K562 (cell line): ENCODE measurements at regions not wholly inside any gene's neighbourhood (a gene's known extent, or its start where the extent isn't known, plus 50 kb on each side); places are given as distances from the start of the nearest gene placed in this dataset.

Experiments used
- BDP1 ChIP-seq: IDR thresholded peaks from 3 replicates; pipeline ENCODE4 v1.6.1; 2011; ENCODE audit not compliant: insufficient read length, insufficient read depth
- FOXK2 ChIP-seq, 2 experiments: fragments of 450-650 bp; IDR thresholded peaks in 1 of 2; conservative IDR thresholded peaks in 1 of 2; 2 replicates each; pipeline ENCODE4 v1.6.1; 2016; ENCODE audit warnings: low read depth in 2 of 2, mild to moderate bottlenecking in 1 of 2
- MAFG ChIP-seq: fragments of 450-650 bp; conservative IDR thresholded peaks from 2 replicates; pipeline ENCODE4 v1.6.1; 2016; ENCODE audit warnings: missing genetic modification characterization, missing compliant biosample characterization
- SLC30A9 ChIP-seq: fragments of 250-450 bp; sonication (Bioruptor Pico); IDR thresholded peaks from 2 replicates; pipeline ENCODE4 v1.8.0; 2022; ENCODE audit warnings: mild to moderate bottlenecking, moderate library complexity
- SRSF9 ChIP-seq: fragments of 200-400 bp; formaldehyde crosslinking; IDR thresholded peaks from 2 replicates; pipeline ENCODE4 v1.6.1; 2017; ENCODE audit warnings: low read depth, low read length, borderline replicate concordance
- ZNF217 ChIP-seq: sonication (generic); formaldehyde crosslinking; IDR thresholded peaks from 2 replicates; pipeline ENCODE4 v1.8.0; 2022; ENCODE audit warnings: mild to moderate bottlenecking, missing genetic modification reagents
- TF ChIP-seq, protein P1 (sequence below), 2 experiments: fragments of 450-650 bp in 1 of 2; IDR thresholded peaks; 2 replicates each; pipeline ENCODE4 v1.6.1; 2011 to 2017; ENCODE audit warnings: low read depth in 2 of 2, antibody characterized with exemption in 1 of 2, borderline replicate concordance in 1 of 2, low read length in 1 of 2, mild to moderate bottlenecking in 1 of 2, mixed read lengths in 1 of 2; ENCODE audit not compliant: control insufficient read depth in 1 of 2
- TF ChIP-seq, protein P2 (sequence below), 3 experiments: fragments of 200-800 bp in 1 of 3; fragments of 250-450 bp in 1 of 3; fragments of 450-650 bp in 1 of 3; sonication (Bioruptor Pico) in 1 of 3; sonication (Bioruptor generic) in 1 of 3; formaldehyde crosslinking in 1 of 3; IDR thresholded peaks; 2 replicates each; pipeline versions ENCODE4 v1.6.1 to v1.8.0; 2016 to 2022; ENCODE audit warnings: mild to moderate bottlenecking in 2 of 3, missing genetic modification characterization in 2 of 3, missing compliant biosample characterization in 1 of 3, moderate library complexity in 1 of 3
- TF ChIP-seq, protein P3 (sequence below): fragments of 450-650 bp; IDR thresholded peaks from 2 replicates; pipeline ENCODE4 v1.6.1; 2016
- TF ChIP-seq, protein P4 (sequence below): fragments of 250-450 bp; sonication (Bioruptor Pico); IDR thresholded peaks from 2 replicates; pipeline ENCODE4 v1.8.0; 2022; ENCODE audit warnings: moderate library complexity, mild to moderate bottlenecking, inconsistent platforms
- TF ChIP-seq, protein P5 (sequence below), 2 experiments: fragments of 450-650 bp; IDR thresholded peaks; 2 replicates each; pipeline ENCODE4 v1.6.1; 2016
- TF ChIP-seq, protein P6 (sequence below): sonication (generic); formaldehyde crosslinking; IDR thresholded peaks from 2 replicates; pipeline ENCODE4 v1.8.0; 2022; ENCODE audit warnings: missing genetic modification reagents, mild to moderate bottlenecking, borderline replicate concordance

DNA sequence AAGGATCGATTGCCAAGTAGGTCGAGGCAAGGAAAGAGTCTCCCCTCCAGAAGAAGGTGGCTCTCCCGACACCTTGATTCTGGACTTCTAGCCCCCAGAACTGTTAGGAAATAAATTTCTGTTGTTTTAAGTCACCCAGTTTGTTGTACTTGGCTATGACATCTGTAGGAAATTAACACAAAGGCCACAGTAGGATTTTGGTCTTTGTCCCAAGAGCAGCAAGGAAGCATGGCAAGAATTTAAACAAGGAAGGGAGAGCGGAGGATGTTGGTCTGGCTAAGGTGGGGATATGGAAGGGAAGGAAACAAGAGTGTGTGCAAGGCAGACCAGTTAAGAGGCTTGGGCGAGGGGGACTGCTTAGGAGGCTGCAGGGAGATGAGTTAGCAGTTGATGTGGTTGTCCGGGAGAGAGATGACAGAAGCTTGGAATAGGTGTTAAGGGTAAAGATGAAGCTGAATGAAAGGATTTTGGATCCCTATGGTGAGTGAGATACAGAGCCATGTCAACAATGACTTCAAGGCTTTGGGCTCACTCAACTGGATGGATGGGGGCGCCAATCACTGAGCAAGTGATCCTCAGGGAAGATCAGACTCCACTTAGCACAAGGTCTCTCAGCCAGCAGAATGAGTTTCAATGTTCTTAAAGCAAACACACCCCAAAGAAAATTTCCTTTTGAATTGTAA, 140.5 kb upstream of the ZNF217 start (continued):
- TF ChIP-seq, protein P1, sequence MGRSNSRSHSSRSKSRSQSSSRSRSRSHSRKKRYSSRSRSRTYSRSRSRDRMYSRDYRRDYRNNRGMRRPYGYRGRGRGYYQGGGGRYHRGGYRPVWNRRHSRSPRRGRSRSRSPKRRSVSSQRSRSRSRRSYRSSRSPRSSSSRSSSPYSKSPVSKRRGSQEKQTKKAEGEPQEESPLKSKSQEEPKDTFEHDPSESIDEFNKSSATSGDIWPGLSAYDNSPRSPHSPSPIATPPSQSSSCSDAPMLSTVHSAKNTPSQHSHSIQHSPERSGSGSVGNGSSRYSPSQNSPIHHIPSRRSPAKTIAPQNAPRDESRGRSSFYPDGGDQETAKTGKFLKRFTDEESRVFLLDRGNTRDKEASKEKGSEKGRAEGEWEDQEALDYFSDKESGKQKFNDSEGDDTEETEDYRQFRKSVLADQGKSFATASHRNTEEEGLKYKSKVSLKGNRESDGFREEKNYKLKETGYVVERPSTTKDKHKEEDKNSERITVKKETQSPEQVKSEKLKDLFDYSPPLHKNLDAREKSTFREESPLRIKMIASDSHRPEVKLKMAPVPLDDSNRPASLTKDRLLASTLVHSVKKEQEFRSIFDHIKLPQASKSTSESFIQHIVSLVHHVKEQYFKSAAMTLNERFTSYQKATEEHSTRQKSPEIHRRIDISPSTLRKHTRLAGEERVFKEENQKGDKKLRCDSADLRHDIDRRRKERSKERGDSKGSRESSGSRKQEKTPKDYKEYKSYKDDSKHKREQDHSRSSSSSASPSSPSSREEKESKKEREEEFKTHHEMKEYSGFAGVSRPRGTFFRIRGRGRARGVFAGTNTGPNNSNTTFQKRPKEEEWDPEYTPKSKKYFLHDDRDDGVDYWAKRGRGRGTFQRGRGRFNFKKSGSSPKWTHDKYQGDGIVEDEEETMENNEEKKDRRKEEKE (IDR thresholded peaks at IDR 0.05; ENCODE audit: borderline replicate concordance in 1 of 2, control insufficient read depth in 1 of 2, low read depth in 2 of 2, low read length in 1 of 2) = peak in 1 of 2 experiments; percentile 87; a peak in 2 of 4 replicates
- TF ChIP-seq SRSF9 (no peak), MAFG (tag) (no peak), SLC30A9 (CRISPR knock-in tag) (no peak), ZNF217 (CRISPR knock-in tag) (no peak), BDP1 (no peak), FOXK2 (conservative IDR thresholded peaks at IDR 0.05 in 1 of 2, IDR thresholded peaks at IDR 0.05 in 1 of 2; ENCODE audit: low read depth in 2 of 2) (0 out of 4 replicates have a peak, but pooled peaks of 1 of the 2 experiments have one; percentile 32)
- TF ChIP-seq, protein P2, sequence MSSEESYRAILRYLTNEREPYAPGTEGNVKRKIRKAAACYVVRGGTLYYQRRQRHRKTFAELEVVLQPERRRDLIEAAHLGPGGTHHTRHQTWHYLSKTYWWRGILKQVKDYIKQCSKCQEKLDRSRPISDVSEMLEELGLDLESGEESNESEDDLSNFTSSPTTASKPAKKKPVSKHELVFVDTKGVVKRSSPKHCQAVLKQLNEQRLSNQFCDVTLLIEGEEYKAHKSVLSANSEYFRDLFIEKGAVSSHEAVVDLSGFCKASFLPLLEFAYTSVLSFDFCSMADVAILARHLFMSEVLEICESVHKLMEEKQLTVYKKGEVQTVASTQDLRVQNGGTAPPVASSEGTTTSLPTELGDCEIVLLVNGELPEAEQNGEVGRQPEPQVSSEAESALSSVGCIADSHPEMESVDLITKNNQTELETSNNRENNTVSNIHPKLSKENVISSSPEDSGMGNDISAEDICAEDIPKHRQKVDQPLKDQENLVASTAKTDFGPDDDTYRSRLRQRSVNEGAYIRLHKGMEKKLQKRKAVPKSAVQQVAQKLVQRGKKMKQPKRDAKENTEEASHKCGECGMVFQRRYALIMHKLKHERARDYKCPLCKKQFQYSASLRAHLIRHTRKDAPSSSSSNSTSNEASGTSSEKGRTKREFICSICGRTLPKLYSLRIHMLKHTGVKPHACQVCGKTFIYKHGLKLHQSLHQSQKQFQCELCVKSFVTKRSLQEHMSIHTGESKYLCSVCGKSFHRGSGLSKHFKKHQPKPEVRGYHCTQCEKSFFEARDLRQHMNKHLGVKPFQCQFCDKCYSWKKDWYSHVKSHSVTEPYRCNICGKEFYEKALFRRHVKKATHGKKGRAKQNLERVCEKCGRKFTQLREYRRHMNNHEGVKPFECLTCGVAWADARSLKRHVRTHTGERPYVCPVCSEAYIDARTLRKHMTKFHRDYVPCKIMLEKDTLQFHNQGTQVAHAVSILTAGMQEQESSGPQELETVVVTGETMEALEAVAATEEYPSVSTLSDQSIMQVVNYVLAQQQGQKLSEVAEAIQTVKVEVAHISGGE (CRISPR knock-in tag; IDR thresholded peaks at IDR 0.05) = peak in 1 of 3 experiments; percentile 95; a peak in 2 of 6 replicates
- TF ChIP-seq, protein P3, sequence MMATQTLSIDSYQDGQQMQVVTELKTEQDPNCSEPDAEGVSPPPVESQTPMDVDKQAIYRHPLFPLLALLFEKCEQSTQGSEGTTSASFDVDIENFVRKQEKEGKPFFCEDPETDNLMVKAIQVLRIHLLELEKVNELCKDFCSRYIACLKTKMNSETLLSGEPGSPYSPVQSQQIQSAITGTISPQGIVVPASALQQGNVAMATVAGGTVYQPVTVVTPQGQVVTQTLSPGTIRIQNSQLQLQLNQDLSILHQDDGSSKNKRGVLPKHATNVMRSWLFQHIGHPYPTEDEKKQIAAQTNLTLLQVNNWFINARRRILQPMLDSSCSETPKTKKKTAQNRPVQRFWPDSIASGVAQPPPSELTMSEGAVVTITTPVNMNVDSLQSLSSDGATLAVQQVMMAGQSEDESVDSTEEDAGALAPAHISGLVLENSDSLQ = peak; percentile 80
- TF ChIP-seq, protein P4, sequence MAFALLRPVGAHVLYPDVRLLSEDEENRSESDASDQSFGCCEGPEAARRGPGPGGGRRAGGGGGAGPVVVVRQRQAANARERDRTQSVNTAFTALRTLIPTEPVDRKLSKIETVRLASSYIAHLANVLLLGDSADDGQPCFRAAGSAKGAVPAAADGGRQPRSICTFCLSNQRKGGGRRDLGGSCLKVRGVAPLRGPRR = no peak
- TF ChIP-seq, protein P5, sequence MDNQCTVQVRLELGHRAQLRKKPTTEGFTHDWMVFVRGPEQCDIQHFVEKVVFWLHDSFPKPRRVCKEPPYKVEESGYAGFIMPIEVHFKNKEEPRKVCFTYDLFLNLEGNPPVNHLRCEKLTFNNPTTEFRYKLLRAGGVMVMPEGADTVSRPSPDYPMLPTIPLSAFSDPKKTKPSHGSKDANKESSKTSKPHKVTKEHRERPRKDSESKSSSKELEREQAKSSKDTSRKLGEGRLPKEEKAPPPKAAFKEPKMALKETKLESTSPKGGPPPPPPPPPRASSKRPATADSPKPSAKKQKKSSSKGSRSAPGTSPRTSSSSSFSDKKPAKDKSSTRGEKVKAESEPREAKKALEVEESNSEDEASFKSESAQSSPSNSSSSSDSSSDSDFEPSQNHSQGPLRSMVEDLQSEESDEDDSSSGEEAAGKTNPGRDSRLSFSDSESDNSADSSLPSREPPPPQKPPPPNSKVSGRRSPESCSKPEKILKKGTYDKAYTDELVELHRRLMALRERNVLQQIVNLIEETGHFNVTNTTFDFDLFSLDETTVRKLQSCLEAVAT (IDR thresholded peaks at IDR 0.05) = no peak
- TF ChIP-seq, protein P6, sequence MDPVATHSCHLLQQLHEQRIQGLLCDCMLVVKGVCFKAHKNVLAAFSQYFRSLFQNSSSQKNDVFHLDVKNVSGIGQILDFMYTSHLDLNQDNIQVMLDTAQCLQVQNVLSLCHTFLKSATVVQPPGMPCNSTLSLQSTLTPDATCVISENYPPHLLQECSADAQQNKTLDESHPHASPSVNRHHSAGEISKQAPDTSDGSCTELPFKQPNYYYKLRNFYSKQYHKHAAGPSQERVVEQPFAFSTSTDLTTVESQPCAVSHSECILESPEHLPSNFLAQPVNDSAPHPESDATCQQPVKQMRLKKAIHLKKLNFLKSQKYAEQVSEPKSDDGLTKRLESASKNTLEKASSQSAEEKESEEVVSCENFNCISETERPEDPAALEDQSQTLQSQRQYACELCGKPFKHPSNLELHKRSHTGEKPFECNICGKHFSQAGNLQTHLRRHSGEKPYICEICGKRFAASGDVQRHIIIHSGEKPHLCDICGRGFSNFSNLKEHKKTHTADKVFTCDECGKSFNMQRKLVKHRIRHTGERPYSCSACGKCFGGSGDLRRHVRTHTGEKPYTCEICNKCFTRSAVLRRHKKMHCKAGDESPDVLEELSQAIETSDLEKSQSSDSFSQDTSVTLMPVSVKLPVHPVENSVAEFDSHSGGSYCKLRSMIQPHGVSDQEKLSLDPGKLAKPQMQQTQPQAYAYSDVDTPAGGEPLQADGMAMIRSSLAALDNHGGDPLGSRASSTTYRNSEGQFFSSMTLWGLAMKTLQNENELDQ (CRISPR knock-in tag) = no peak
